GM23338 (cell line): ENCODE measurements at regions not wholly inside any gene's neighbourhood (a gene's known extent, or its start where the extent isn't known, plus 50 kb on each side); places are given as distances from the start of the nearest gene placed in this dataset.

ENCODE experiments used
- CREB1 ChIP-seq: fragments of 250-450 bp; sonication (Bioruptor Pico); IDR thresholded peaks from 2 replicates; pipeline ENCODE4 v1.5.0; 2020; ENCODE audit warnings: low read depth, mild to moderate bottlenecking, moderate library complexity
- EZH2 ChIP-seq: fragments of 200-600 bp; sonication (generic); IDR thresholded peaks from one replicate; pipeline ENCODE4 v1.8.0; 2017; ENCODE audit warnings: antibody characterized with exemption, mild to moderate bottlenecking, low read depth; ENCODE audit not compliant: unreplicated experiment
- EZH2phosphoT487 ChIP-seq: fragments of 200-600 bp; sonication (generic); IDR thresholded peaks from one replicate; pipeline ENCODE4 v1.8.1; 2018; ENCODE audit warnings: antibody characterized with exemption; ENCODE audit not compliant: unreplicated experiment
- JUNB ChIP-seq: IDR thresholded peaks from one replicate; pipeline ENCODE4 v1.6.1; 2016; ENCODE audit warnings: antibody characterized with exemption; ENCODE audit not compliant: unreplicated experiment
- NANOG ChIP-seq: IDR thresholded peaks from 2 replicates; pipeline ENCODE4 v1.6.1; 2016; ENCODE audit warnings: antibody characterized with exemption, borderline replicate concordance
- POLR2AphosphoS5 ChIP-seq: IDR thresholded peaks from 2 replicates; pipeline ENCODE4 v1.6.1; 2016; ENCODE audit warnings: antibody characterized with exemption, low read depth
- ZNF331 ChIP-seq: fragments of 250-450 bp; sonication (Bioruptor Pico); IDR thresholded peaks from 2 replicates; pipeline ENCODE4 v1.5.0; 2020; ENCODE audit warnings: low read depth, mild to moderate bottlenecking, moderate library complexity
- TF ChIP-seq, protein P1 (sequence below), 2 experiments: fragments of 200-600 bp in 1 of 2; sonication (generic) in 1 of 2; conservative IDR thresholded peaks; 2 replicates each; pipeline versions ENCODE4 v1.5.1 to v1.6.1; 2016 to 2017; ENCODE audit warnings: antibody characterized with exemption in 2 of 2, low read depth in 2 of 2, mild to moderate bottlenecking in 2 of 2, moderate library complexity in 1 of 2
- TF ChIP-seq, protein P2 (sequence below): IDR thresholded peaks from one replicate; pipeline ENCODE4 v1.6.1; 2018; ENCODE audit warnings: antibody characterized with exemption; ENCODE audit not compliant: unreplicated experiment

DNA sequence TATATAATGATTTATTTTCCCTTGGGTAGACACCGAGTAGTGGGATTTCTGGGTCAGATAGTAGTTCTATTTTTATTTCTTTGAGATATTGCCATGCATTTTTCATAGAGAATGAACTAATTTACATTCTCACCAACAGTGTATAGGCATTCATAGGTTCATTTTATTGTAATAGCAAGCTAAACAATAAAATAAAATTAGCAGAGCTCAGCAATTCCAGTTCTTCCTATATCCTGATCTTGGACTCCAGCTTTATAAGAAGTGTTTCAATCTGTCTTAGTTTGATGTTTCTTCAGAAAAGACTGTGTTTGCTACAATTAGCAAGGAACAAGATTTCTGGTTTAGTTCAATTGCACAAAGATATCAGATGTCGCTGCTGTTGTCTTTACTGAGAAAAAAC, 1024.4 kb upstream of the LRRTM1 start:
- no peak for TF ChIP-seq POLR2AphosphoS5
- TF ChIP-seq, protein P1, sequence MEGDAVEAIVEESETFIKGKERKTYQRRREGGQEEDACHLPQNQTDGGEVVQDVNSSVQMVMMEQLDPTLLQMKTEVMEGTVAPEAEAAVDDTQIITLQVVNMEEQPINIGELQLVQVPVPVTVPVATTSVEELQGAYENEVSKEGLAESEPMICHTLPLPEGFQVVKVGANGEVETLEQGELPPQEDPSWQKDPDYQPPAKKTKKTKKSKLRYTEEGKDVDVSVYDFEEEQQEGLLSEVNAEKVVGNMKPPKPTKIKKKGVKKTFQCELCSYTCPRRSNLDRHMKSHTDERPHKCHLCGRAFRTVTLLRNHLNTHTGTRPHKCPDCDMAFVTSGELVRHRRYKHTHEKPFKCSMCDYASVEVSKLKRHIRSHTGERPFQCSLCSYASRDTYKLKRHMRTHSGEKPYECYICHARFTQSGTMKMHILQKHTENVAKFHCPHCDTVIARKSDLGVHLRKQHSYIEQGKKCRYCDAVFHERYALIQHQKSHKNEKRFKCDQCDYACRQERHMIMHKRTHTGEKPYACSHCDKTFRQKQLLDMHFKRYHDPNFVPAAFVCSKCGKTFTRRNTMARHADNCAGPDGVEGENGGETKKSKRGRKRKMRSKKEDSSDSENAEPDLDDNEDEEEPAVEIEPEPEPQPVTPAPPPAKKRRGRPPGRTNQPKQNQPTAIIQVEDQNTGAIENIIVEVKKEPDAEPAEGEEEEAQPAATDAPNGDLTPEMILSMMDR (conservative IDR thresholded peaks at IDR 0.05; ENCODE audit: low read depth in 2 of 2): no peak
- TF ChIP-seq, protein P2, sequence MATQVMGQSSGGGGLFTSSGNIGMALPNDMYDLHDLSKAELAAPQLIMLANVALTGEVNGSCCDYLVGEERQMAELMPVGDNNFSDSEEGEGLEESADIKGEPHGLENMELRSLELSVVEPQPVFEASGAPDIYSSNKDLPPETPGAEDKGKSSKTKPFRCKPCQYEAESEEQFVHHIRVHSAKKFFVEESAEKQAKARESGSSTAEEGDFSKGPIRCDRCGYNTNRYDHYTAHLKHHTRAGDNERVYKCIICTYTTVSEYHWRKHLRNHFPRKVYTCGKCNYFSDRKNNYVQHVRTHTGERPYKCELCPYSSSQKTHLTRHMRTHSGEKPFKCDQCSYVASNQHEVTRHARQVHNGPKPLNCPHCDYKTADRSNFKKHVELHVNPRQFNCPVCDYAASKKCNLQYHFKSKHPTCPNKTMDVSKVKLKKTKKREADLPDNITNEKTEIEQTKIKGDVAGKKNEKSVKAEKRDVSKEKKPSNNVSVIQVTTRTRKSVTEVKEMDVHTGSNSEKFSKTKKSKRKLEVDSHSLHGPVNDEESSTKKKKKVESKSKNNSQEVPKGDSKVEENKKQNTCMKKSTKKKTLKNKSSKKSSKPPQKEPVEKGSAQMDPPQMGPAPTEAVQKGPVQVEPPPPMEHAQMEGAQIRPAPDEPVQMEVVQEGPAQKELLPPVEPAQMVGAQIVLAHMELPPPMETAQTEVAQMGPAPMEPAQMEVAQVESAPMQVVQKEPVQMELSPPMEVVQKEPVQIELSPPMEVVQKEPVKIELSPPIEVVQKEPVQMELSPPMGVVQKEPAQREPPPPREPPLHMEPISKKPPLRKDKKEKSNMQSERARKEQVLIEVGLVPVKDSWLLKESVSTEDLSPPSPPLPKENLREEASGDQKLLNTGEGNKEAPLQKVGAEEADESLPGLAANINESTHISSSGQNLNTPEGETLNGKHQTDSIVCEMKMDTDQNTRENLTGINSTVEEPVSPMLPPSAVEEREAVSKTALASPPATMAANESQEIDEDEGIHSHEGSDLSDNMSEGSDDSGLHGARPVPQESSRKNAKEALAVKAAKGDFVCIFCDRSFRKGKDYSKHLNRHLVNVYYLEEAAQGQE: no peak
- TF ChIP-seq NANOG: no peak
- no peak for TF ChIP-seq CREB1
- no peak for TF ChIP-seq JUNB
- TF ChIP-seq EZH2: no peak
- TF ChIP-seq EZH2phosphoT487: no peak
- no peak for TF ChIP-seq ZNF331 (CRISPR knock-in tag)
